CD4-positive, CD25-positive, alpha-beta regulatory T cell (primary cell): ENCODE measurements at regions not wholly inside any gene's neighbourhood (a gene's known extent, or its start where the extent isn't known, plus 50 kb on each side); places are given as distances from the start of the nearest gene placed in this dataset.

Experiments
- ATAC-seq, 2 donors: fragments of 150-1000 bp; cut with Tn5 transposase; one replicate each; pipeline ENCODE4 v1.10.0; 2021; ENCODE audit warnings: low read depth in 2 of 2, moderate number of reproducible peaks in 2 of 2, moderate library complexity in 1 of 2
- DNase-seq, 3 donors: peaks; one replicate each; pipeline versions ENCODE4 v3.0.0 to v3.0.0-alpha.2; 2012 to 2022; ENCODE audit warnings: mixed read lengths in 1 of 3
- H3K27ac ChIP-seq: one replicate; pipeline ENCODE4 v1.7.0; 2013; ENCODE audit warnings: mild to moderate bottlenecking, low read length; ENCODE audit not compliant: insufficient read depth, poor library complexity, severe bottlenecking
- H3K27me3 ChIP-seq: one replicate; pipeline ENCODE4 v1.7.0; 2013; ENCODE audit warnings: low read length; ENCODE audit not compliant: control insufficient read depth, insufficient read depth
- H3K36me3 ChIP-seq: one replicate; pipeline ENCODE4 v1.7.0; 2013; ENCODE audit warnings: mild to moderate bottlenecking, low read length, moderate library complexity; ENCODE audit not compliant: control insufficient read depth, insufficient read depth
- H3K4me1 ChIP-seq: 2 replicates; pipeline ENCODE4 v1.7.0; 2013; ENCODE audit warnings: mild to moderate bottlenecking, low read length; ENCODE audit not compliant: insufficient read depth, control insufficient read depth, poor library complexity, severe bottlenecking
- H3K4me3 ChIP-seq: one replicate; pipeline ENCODE4 v1.7.0; 2013; ENCODE audit warnings: low read depth, mild to moderate bottlenecking, low read length, moderate library complexity
- H3K9me3 ChIP-seq, 2 experiments: 1 replicate in 1 of 2; 2 replicates in 1 of 2; pipeline ENCODE4 v1.7.0; 2013; ENCODE audit warnings: low read length in 2 of 2, mild to moderate bottlenecking in 1 of 2, moderate library complexity in 1 of 2; ENCODE audit not compliant: control insufficient read depth in 2 of 2
- H3K27ac Mint-ChIP-seq, 3 donors: one replicate each; pipeline ENCODE4 v1.8.0; 2020 to 2022; ENCODE audit warnings: mild to moderate bottlenecking in 3 of 3, mixed read lengths in 3 of 3, moderate library complexity in 2 of 3
- H3K27me3 Mint-ChIP-seq: one replicate; pipeline ENCODE4 v1.8.0; 2022; ENCODE audit warnings: mild to moderate bottlenecking, mixed read lengths
- H3K36me3 Mint-ChIP-seq: one replicate; pipeline ENCODE4 v1.8.0; 2020; ENCODE audit warnings: mixed read lengths
- H3K4me1 Mint-ChIP-seq, 4 donors: one replicate each; pipeline ENCODE4 v1.8.0; 2020 to 2022; ENCODE audit warnings: mixed read lengths in 4 of 4, mild to moderate bottlenecking in 1 of 4
- H3K4me3 Mint-ChIP-seq, 4 donors: one replicate each; pipeline ENCODE4 v1.8.0; 2020 to 2022; ENCODE audit warnings: mild to moderate bottlenecking in 4 of 4, mixed read lengths in 4 of 4, moderate library complexity in 3 of 4
- H3K9me3 Mint-ChIP-seq, 7 donors: one replicate each; pipeline ENCODE4 v1.8.0; 2020 to 2022; ENCODE audit warnings: mixed read lengths in 7 of 7, mild to moderate bottlenecking in 3 of 7, moderate library complexity in 2 of 7

DNA sequence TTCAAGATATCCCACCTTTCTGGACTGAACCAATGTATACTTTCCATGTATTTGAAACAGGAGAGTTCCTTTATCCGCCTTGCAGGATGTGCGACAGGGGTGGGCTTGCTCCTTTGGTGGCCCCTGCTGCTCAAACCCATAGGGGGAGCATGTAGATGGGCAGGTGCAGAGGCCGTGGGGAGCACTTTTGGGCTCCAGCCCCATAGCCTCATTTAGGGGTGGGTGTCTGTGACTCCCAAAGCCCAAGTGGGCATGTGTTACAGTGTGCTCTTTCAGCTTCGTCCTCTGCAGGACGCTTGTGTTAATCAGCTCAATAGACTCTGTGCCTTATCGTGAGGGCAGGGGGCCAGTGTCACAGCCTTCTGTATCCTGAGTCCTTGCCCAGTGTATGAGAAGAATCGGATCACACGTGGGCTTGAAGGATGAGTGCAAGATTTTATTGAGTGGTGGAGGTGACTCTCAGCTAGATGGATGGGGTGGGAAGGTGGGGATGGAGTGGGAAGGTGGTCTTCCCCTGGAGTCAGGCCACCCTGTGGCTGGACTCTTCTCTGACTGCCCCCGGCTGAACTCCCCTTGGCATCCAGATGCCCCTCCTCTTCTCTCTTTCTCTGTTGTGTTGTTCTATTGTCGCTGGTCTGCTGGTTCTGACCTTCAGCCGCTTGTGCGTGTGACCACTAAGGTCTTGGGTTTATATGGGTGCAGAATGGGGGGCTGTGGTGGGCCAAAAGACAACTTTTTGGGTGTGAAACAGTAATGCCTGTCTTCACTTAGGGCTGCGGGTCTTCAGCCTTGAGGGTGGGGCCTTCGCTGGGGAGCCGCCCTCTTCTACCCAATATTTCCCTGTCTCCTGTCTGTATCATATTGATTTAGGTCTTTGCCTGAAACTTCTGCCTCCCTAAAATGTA lies 262.2 kb downstream of the GLRX3 start:
- H3K27me3 ChIP-seq = no peaks in the 10 kb centered on the region
- H3K36me3 ChIP-seq = no peaks in the 10 kb centered on the region
- no peaks in the 10 kb centered on the region for H3K4me1 ChIP-seq
- Mint-ChIP-seq H3K27ac (no peak overlapping the region), H3K27me3 (peaks cover 6% of the 10 kb centered on the region), H3K4me1 (no peaks in the 10 kb centered on the region), H3K4me3 (no peak overlapping the region), H3K9me3 (peaks cover 2 to 30% (median 8%) of the 10 kb centered on the region in 7 donors), H3K36me3 (no peaks in the 10 kb centered on the region)
- no peak overlapping the region for H3K4me3 ChIP-seq
- peaks cover 4 to 12% of the 10 kb centered on the region in 2 experiments for H3K9me3 ChIP-seq
- no peak overlapping the region for H3K27ac ChIP-seq
- DNase-seq (no peak), ATAC-seq (no peak)

DNA sequence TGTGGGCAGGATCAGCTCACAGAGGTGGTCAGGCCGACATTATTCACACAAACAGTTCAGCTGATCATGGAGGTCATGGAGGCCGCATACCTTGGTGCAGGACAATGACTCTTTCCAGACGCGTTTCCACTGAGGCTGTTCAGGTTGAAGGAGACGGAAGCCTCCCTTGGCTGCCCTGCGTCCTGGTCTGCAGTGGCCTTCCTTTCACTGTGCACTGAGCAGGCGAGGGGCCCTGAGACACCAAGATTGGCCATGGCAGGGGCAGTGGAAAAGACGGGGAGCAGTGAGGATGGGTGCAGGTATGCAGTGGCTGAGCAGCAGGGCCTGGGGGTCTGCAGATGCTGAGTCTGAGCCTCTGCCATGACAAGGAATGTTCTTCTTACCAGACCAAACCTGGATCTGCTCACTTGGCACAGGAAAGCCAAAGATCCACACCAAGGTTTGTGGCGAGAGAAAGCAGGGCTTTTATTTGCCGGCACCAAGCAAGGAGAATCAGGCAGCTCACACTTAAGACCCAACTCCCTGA lies 263.3 kb downstream of the GLRX3 start:
- no peak overlapping the region for H3K27ac Mint-ChIP-seq
- H3K4me3 Mint-ChIP-seq = no peak overlapping the region
- peaks cover 5% of the 10 kb centered on the region for H3K27me3 Mint-ChIP-seq
- peaks cover 0 to 23% (median 5%) of the 10 kb centered on the region in 7 donors for H3K9me3 Mint-ChIP-seq
- Histone ChIP-seq H3K4me3 (no peak overlapping the region), H3K4me1 (no peaks in the 10 kb centered on the region), H3K36me3 (no peaks in the 10 kb centered on the region), H3K9me3 (peaks cover 4 to 12% of the 10 kb centered on the region in 2 experiments), H3K27me3 (no peaks in the 10 kb centered on the region), H3K27ac (no peak overlapping the region)
- H3K4me1 Mint-ChIP-seq = no peaks in the 10 kb centered on the region
- H3K36me3 Mint-ChIP-seq = no peaks in the 10 kb centered on the region
- DNase-seq (no peak), ATAC-seq (no peak)

GRCh38 chr10:130400890-130401289 lies 264.7 kb downstream of the GLRX3 start:
- H3K4me3 ChIP-seq = no peak overlapping the region
- Mint-ChIP-seq H3K36me3 (no peaks in the 10 kb centered on the region), H3K4me3 (no peak overlapping the region), H3K27ac (no peak overlapping the region), H3K4me1 (no peaks in the 10 kb centered on the region), H3K27me3 (no peaks in the 10 kb centered on the region), H3K9me3 (peaks cover 0 to 15% (median 5%) of the 10 kb centered on the region in 7 donors)
- ATAC-seq = no peak
- no peak for DNase-seq
- peaks cover 2% of the 10 kb centered on the region for H3K27me3 ChIP-seq
- H3K4me1 ChIP-seq = no peaks in the 10 kb centered on the region
- no peaks in the 10 kb centered on the region for H3K36me3 ChIP-seq
- no peak overlapping the region for H3K27ac ChIP-seq
- H3K9me3 ChIP-seq = peaks cover 2 to 7% of the 10 kb centered on the region in 2 experiments

DNA sequence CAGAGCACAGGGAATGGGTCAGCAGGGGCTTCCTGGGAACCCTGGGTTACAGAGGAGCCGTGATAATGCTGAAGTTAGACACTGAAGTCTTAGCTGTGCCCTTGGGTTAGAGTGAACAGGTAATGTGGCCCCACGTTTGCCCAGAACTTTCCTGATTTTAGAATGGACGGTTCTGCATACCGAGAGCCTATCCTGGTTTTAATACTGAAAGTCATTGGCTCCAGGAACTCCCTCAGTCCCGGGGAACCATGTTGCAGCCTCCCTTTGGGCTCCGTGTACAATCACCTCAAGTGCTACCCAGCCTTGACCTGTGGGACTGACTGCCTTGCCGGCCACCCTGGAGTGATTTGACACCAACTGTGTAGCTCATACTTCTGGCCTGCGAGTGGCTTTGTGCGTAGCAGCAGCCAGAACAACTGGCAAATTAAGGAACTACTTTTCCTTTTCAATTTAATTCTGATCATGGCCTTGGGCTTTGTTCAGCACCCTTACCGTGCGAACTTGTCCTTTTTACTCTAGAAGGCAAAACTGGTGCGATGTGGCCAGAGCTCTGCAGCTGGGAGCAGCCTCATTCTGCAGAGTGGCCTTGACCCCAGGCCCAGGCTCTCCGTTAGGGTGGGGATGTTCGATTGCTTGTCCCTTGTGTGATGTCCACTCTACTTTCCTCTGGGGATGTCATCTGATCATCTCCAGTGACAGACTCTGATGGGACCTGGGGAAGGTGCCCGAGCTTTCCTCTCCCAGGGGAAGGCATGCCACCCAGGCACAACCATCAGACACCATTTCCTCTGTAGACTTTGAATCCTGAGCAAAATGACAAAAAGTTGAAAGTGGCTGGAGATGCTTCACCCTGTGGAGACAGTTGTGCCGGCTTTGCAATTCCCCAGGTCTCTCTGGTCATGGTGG lies 265.9 kb downstream of the GLRX3 start:
- no peak overlapping the region for H3K27ac Mint-ChIP-seq
- H3K36me3 Mint-ChIP-seq = no peaks in the 10 kb centered on the region
- no peak overlapping the region for H3K4me3 ChIP-seq
- no peaks in the 10 kb centered on the region for H3K36me3 ChIP-seq
- H3K4me1 Mint-ChIP-seq = no peaks in the 10 kb centered on the region
- H3K27ac ChIP-seq = no peak overlapping the region
- DNase-seq = no peak
- no peak overlapping the region for H3K4me3 Mint-ChIP-seq
- peaks cover 2% of the 10 kb centered on the region for H3K27me3 ChIP-seq
- H3K9me3 Mint-ChIP-seq = peaks cover 0 to 8% (median 5%) of the 10 kb centered on the region in 7 donors
- no peaks in the 10 kb centered on the region for H3K27me3 Mint-ChIP-seq
- no peaks in the 10 kb centered on the region for H3K4me1 ChIP-seq
- H3K9me3 ChIP-seq = no peaks in the 10 kb centered on the region
- no peak for ATAC-seq

- no peaks in the 10 kb centered on the region for H3K36me3 Mint-ChIP-seq
- no peak overlapping the region for H3K4me3 ChIP-seq
- ATAC-seq (no peak), DNase-seq (no peak)
- no peak overlapping the region for H3K4me3 Mint-ChIP-seq
- H3K27me3 Mint-ChIP-seq = no peaks in the 10 kb centered on the region
- no peak overlapping the region for H3K27ac Mint-ChIP-seq
- H3K4me1 ChIP-seq = no peaks in the 10 kb centered on the region
- H3K36me3 ChIP-seq = no peaks in the 10 kb centered on the region
- peaks cover 0 to 5% (median 0%) of the 10 kb centered on the region in 7 donors for H3K9me3 Mint-ChIP-seq
- no peak overlapping the region for H3K27ac ChIP-seq
- H3K9me3 ChIP-seq = no peaks in the 10 kb centered on the region
- H3K4me1 Mint-ChIP-seq = no peaks in the 10 kb centered on the region
- H3K27me3 ChIP-seq = peaks cover 2% of the 10 kb centered on the region
Observed at GRCh38 chr10:130403153-130404075, 267.2 kb downstream of the GLRX3 start.

DNA sequence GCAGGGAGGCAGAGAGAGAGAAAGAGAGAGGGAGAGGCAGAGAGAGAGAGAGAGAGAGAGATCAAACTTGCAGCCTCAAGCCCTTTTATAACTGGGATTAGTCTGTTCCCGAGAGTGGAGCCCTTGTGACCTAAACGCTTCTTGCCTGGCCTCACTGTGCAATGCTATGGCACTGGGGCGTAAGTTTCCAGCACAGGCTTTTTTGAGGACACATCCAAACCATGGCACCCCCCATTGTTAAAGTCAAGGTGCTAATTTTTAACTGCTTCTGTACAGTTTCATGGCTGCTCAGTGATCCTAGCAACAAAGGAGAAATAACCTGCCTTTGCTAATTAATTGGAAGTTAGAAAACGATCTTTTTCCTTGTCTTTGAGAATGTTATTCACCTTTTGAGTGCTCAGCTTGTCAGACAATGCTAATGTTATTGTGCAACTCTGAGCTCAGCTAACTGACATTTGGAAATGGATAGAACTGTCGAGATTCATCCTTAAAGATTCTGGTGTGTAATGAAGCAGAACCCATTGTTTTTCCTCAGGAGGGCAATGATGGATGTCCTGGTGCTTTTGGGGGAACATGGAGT lies 268.4 kb downstream of the GLRX3 start:
- Mint-ChIP-seq H3K9me3 (peaks cover 0 to 3% (median 0%) of the 10 kb centered on the region in 7 donors), H3K27ac (no peak overlapping the region), H3K4me3 (no peak overlapping the region), H3K36me3 (no peaks in the 10 kb centered on the region), H3K4me1 (no peaks in the 10 kb centered on the region), H3K27me3 (no peaks in the 10 kb centered on the region)
- no peak overlapping the region for H3K4me3 ChIP-seq
- H3K4me1 ChIP-seq = no peaks in the 10 kb centered on the region
- no peak for ATAC-seq
- H3K9me3 ChIP-seq = no peaks in the 10 kb centered on the region
- no peak for DNase-seq
- H3K27me3 ChIP-seq = peaks cover 2% of the 10 kb centered on the region
- H3K27ac ChIP-seq = no peak overlapping the region
- no peaks in the 10 kb centered on the region for H3K36me3 ChIP-seq

GRCh38 chr10:130407052-130407451 lies 270.9 kb downstream of the GLRX3 start:
- H3K4me3 ChIP-seq = no peak overlapping the region
- H3K9me3 ChIP-seq = no peaks in the 10 kb centered on the region
- DNase-seq (no peak), ATAC-seq (no peak)
- H3K9me3 Mint-ChIP-seq = peaks cover 0 to 3% (median 0%) of the 10 kb centered on the region in 7 donors
- H3K27me3 Mint-ChIP-seq = no peaks in the 10 kb centered on the region
- no peaks in the 10 kb centered on the region for H3K36me3 Mint-ChIP-seq
- no peaks in the 10 kb centered on the region for H3K36me3 ChIP-seq
- no peaks in the 10 kb centered on the region for H3K4me1 ChIP-seq
- no peak overlapping the region for H3K27ac Mint-ChIP-seq
- no peaks in the 10 kb centered on the region for H3K4me1 Mint-ChIP-seq
- H3K27me3 ChIP-seq = peaks cover 2% of the 10 kb centered on the region
- H3K27ac ChIP-seq = no peak overlapping the region
- no peak overlapping the region for H3K4me3 Mint-ChIP-seq
